Bronchial epithelial cell (primary cell): ENCODE measurements at regions not wholly inside any gene's neighbourhood (a gene's known extent, or its start where the extent isn't known, plus 50 kb on each side); places are given as distances from the start of the nearest gene placed in this dataset.
A peak's percentile ranks its signal among the peaks of the same experiment; 100 is the strongest.

Experiments
- DNase-seq: peaks from one replicate; pipeline ENCODE4 v3.0.0-alpha.2; 2010; ENCODE audit warnings: low read depth
- FAIRE-seq: peaks from 2 replicates; lab custom pipeline; 2011; peaks lifted over from hg19 to GRCh38; lab: Jason Lieb, UNC
- H3K27me3 ChIP-seq: 2 replicates; pipeline ENCODE4 v1.5.1; 2011; ENCODE audit warnings: low read length; ENCODE audit not compliant: control insufficient read depth, insufficient read depth
- H3K36me3 ChIP-seq: 2 replicates; pipeline ENCODE4 v1.5.1; 2011; ENCODE audit warnings: low read length; ENCODE audit not compliant: control insufficient read depth, insufficient read depth
- H3K4me3 ChIP-seq: 2 replicates; pipeline ENCODE4 v1.5.1; 2011; ENCODE audit warnings: mild to moderate bottlenecking, low read depth, low read length, control low read depth
- TF ChIP-seq, protein P1 (sequence below): IDR thresholded peaks from 2 replicates; pipeline ENCODE4 v1.5.1; 2011; ENCODE audit warnings: mild to moderate bottlenecking, moderate library complexity, low read length, control low read depth, inconsistent platforms; ENCODE audit not compliant: insufficient read depth, severe bottlenecking

DNA sequence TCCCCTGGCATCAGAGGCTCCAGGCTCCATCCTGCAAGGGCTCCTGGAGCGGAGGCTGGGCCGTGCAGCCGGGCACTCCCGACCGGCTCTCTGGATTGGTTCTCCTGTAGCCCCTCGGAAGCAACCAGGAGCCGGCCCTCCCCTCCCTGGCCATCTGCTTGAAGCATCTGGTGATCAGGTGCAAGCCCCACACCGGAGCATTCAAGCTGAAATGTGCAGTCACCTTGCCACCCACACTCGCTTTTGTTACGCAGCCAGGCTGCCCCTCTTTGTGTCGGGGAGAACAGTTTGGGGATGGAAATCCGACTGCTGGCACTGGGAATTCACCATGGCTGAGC, 258.8 kb downstream of the ZNF536 start:
- no peak overlapping the region for H3K4me3 ChIP-seq
- no peaks in the 10 kb centered on the region for H3K27me3 ChIP-seq
- DNase-seq (no peak), FAIRE-seq (no peak)
- TF ChIP-seq, protein P1, sequence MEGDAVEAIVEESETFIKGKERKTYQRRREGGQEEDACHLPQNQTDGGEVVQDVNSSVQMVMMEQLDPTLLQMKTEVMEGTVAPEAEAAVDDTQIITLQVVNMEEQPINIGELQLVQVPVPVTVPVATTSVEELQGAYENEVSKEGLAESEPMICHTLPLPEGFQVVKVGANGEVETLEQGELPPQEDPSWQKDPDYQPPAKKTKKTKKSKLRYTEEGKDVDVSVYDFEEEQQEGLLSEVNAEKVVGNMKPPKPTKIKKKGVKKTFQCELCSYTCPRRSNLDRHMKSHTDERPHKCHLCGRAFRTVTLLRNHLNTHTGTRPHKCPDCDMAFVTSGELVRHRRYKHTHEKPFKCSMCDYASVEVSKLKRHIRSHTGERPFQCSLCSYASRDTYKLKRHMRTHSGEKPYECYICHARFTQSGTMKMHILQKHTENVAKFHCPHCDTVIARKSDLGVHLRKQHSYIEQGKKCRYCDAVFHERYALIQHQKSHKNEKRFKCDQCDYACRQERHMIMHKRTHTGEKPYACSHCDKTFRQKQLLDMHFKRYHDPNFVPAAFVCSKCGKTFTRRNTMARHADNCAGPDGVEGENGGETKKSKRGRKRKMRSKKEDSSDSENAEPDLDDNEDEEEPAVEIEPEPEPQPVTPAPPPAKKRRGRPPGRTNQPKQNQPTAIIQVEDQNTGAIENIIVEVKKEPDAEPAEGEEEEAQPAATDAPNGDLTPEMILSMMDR: no peak
- H3K36me3 ChIP-seq: no peaks in the 10 kb centered on the region

DNA sequence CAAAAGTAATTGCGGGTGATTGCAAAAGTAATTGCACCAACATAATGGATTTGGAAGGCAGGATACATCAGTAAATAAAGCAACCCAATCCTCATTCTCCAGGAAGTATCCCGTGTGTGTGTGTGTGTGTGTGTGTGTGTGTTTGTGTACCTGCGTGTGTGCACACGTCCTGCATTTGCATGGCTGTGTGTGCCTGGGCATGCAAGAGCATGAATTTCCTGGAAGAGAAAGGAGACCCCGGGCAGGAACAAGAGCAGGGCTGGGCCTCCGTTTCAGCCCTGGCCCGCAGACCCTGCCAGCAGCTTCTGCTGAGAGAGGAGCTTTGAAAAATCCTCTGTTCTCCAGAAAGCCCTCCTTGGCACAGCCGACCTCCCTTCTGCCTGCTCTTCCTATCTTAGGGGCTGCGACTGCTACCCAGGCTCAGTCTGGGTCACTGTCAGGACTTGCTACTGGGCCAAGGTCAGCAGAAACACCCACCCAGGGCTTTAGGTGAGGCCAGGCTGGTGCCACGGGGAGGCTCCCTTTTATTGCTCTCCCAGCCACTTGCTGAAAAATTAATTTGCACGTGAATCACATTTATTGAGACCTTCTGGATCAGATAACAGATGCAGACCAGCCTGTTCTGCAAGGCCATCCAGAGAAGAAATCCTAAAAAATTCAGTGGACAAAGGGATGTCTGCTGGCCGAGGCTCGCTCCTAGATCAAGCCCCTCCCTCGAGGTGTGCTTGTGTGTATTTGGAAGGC, 258.3 kb downstream of the ZNF536 start:
- FAIRE-seq: no peak
- Histone ChIP-seq H3K27me3 (no peaks in the 10 kb centered on the region), H3K4me3 (no peak overlapping the region), H3K36me3 (no peaks in the 10 kb centered on the region)
- TF ChIP-seq, protein P1: no peak
- peak; percentile 3 for DNase-seq

DNA sequence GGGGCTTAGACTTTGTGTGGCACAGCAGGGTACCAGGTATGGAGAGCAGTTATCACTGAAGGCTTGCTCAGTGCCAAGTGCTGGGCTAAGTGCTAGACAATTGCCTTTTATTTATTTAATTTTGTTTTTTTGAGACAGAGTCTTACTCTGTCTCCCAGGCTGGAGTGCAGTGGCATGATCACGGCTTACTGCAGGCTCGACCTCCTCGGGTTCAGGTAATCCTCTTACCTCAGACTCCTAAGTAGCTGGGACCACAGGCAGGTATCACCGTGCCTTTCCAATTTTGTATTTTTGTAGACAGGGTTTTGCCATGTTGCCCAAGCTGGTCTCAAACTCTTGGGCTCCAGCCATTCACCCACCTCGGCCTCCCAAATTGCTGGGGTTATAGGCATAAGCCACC, 256.9 kb downstream of the ZNF536 start:
- no peak for DNase-seq
- H3K36me3 ChIP-seq: no peaks in the 10 kb centered on the region
- no peaks in the 10 kb centered on the region for H3K27me3 ChIP-seq
- no peak overlapping the region for H3K4me3 ChIP-seq
- TF ChIP-seq, protein P1: no peak
- FAIRE-seq: no peak

DNA sequence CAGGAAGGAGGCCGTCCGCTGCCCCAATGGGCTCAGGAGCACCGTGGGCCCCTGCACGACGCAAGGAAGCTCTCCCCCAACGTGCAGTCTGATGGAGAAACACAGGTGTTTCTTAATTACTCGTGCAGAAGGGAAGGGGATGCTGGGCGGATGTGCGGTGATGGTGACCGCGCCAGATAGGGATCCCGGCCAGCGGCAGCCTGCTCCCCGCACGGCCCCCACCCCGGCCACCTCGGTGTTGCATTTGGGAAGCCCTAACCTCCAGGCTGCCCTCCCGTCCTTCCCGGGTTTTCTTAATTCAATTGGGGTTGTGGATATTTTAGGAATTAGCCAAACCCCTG, 254.4 kb downstream of the ZNF536 start:
- TF ChIP-seq, protein P1: no peak
- DNase-seq: no peak
- Histone ChIP-seq H3K27me3 (no peaks in the 10 kb centered on the region), H3K36me3 (no peaks in the 10 kb centered on the region), H3K4me3 (no peak overlapping the region)
- FAIRE-seq: no peak

DNA sequence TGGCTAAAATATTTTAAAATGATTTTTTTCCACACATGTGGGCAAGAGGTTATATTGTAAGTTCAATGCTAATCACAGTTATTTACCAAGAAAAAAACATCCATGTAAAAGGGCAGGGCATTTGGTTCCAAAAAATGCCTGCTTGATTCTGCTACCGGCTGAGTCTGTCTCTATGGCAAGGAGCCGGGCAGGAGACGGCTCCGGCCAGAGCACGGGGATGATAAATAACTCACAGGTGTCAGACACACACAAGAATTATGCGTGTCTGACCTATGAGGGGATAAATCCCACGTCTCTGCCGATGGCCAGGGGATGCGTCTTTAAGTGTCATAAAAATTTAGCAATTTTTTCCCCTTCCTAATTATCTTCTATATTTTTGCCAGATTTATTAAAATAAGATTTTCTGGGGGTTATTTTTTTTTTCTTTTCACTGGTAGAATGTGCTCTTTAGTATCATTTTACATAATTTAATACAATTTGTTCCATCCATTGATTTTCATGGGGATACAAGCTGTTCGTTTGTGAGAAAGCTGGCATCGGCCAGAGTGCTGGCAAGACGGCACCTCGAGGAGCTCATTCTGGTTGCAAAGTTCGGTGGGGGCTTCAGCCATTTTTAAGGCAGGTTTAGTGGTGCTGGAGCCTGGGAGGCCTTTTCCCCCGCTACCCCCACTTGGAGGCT, 253.9 kb downstream of the ZNF536 start:
- no peak overlapping the region for H3K4me3 ChIP-seq
- no peaks in the 10 kb centered on the region for H3K27me3 ChIP-seq
- no peaks in the 10 kb centered on the region for H3K36me3 ChIP-seq
- DNase-seq (no peak), FAIRE-seq (no peak)
- TF ChIP-seq, protein P1: no peak

DNA sequence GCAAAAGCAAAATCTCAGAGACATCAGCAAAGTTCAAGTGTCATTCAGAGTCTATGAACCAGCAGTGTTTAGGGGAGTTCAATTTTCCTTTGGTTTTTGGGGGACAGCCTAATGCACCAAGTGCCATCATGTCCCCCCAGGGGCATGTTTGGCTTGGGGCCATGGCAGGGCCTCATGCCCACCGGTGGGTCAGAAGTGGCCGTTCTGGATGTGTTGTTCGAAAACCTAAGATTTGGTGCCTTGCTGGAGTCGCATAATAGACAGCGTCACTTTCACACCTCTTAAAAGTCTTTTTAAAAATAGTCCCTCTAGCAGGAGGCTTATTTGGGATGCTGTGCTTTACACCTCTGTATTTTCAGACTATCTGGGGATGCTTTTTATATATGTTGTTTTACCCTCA, 250.1 kb downstream of the ZNF536 start:
- DNase-seq: no peak
- TF ChIP-seq, protein P1: no peak
- Histone ChIP-seq H3K4me3 (no peak overlapping the region), H3K27me3 (no peaks in the 10 kb centered on the region), H3K36me3 (no peaks in the 10 kb centered on the region)
- no peak for FAIRE-seq
